ENCODE measurements at regions not wholly inside any gene's neighbourhood (a gene's known extent, or its start where the extent isn't known, plus 50 kb on each side); places are given as distances from the start of the nearest gene placed in this dataset.

DNA sequence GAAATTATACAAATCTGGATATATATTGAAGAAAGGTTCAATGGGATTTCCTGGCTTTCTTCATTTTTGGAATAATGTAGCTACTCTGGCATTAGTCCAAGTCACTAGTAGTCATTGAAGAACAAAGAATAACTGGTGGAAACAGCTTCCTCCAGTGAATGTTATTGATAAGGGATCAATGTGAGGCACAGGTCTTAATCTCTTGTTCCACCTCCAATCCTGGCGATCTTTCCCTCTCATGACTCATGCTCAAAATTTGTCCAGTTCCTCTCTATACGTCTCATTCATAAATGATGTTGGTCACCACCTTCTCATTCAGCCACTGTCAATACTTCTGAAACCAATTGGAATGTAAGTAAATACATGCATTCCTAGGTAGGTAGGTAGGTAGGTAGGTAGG lies 185.0 kb upstream of the BMP2 start:
- TF ChIP-seq ZNF567 (CRISPR knock-in tag; IDR thresholded peaks at IDR 0.05; ENCODE audit: borderline replicate concordance), result no peak
- TF ChIP-seq, protein P1, sequence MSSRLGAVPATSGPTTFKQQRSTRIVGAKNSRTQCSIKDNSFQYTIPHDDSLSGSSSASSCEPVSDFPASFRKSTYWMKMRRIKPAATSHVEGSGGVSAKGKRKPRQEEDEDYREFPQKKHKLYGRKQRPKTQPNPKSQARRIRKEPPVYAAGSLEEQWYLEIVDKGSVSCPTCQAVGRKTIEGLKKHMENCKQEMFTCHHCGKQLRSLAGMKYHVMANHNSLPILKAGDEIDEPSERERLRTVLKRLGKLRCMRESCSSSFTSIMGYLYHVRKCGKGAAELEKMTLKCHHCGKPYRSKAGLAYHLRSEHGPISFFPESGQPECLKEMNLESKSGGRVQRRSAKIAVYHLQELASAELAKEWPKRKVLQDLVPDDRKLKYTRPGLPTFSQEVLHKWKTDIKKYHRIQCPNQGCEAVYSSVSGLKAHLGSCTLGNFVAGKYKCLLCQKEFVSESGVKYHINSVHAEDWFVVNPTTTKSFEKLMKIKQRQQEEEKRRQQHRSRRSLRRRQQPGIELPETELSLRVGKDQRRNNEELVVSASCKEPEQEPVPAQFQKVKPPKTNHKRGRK (CRISPR knock-in tag; IDR thresholded peaks at IDR 0.05), result no peak
- no peak for TF ChIP-seq ZNF496 (CRISPR knock-in tag; IDR thresholded peaks at IDR 0.05; ENCODE audit: insufficient replicate concordance)
- no peak for TF ChIP-seq ZNF530 (CRISPR knock-in tag; IDR thresholded peaks at IDR 0.05; ENCODE audit: low read depth)
- no peak for TF ChIP-seq ZNF274 (CRISPR knock-in tag; IDR thresholded peaks at IDR 0.05)
- TF ChIP-seq KDM5A (IDR thresholded peaks at IDR 0.05; ENCODE audit: borderline replicate concordance, low read length), result no peak
- TF ChIP-seq, protein P2, sequence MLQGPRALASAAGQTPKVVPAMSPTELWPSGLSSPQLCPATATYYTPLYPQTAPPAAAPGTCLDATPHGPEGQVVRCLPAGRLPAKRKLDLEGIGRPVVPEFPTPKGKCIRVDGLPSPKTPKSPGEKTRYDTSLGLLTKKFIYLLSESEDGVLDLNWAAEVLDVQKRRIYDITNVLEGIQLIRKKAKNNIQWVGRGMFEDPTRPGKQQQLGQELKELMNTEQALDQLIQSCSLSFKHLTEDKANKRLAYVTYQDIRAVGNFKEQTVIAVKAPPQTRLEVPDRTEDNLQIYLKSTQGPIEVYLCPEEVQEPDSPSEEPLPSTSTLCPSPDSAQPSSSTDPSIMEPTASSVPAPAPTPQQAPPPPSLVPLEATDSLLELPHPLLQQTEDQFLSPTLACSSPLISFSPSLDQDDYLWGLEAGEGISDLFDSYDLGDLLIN (CRISPR knock-in tag; IDR thresholded peaks at IDR 0.05; ENCODE audit: borderline replicate concordance), result no peak
- no peak for TF ChIP-seq EZH2 (conservative IDR thresholded peaks at IDR 0.05; ENCODE audit: low read depth, low read length)
- TF ChIP-seq, protein P3, sequence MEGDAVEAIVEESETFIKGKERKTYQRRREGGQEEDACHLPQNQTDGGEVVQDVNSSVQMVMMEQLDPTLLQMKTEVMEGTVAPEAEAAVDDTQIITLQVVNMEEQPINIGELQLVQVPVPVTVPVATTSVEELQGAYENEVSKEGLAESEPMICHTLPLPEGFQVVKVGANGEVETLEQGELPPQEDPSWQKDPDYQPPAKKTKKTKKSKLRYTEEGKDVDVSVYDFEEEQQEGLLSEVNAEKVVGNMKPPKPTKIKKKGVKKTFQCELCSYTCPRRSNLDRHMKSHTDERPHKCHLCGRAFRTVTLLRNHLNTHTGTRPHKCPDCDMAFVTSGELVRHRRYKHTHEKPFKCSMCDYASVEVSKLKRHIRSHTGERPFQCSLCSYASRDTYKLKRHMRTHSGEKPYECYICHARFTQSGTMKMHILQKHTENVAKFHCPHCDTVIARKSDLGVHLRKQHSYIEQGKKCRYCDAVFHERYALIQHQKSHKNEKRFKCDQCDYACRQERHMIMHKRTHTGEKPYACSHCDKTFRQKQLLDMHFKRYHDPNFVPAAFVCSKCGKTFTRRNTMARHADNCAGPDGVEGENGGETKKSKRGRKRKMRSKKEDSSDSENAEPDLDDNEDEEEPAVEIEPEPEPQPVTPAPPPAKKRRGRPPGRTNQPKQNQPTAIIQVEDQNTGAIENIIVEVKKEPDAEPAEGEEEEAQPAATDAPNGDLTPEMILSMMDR (CRISPR knock-in tag; IDR thresholded peaks at IDR 0.05), result no peak
- TF ChIP-seq TBX2 (CRISPR knock-in tag; IDR thresholded peaks at IDR 0.05; ENCODE audit: borderline replicate concordance), result no peak
